ENCODE measurements at regions not wholly inside any gene's neighbourhood (a gene's known extent, or its start where the extent isn't known, plus 50 kb on each side); places are given as distances from the start of the nearest gene placed in this dataset.

DNA sequence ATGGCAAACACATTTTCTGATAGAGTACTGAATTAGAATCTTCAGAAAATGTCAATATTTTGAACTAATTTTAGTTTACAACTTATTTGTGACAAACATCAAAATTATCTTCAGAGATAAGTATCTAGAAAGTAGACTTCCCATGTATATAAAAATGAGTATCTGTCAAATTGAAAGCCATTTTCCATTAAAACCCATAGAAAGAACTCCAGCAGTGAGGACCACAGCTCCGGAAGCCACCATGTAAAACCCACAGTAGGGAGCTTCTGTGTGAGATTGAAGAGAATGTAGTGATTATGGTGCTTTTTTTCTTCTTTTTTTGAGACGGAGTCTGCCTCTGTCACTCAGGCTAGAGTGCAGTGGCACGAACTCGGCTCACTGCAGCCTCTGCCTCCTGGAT, 687.0 kb downstream of the TYW1 start:
- TF ChIP-seq, protein P1, sequence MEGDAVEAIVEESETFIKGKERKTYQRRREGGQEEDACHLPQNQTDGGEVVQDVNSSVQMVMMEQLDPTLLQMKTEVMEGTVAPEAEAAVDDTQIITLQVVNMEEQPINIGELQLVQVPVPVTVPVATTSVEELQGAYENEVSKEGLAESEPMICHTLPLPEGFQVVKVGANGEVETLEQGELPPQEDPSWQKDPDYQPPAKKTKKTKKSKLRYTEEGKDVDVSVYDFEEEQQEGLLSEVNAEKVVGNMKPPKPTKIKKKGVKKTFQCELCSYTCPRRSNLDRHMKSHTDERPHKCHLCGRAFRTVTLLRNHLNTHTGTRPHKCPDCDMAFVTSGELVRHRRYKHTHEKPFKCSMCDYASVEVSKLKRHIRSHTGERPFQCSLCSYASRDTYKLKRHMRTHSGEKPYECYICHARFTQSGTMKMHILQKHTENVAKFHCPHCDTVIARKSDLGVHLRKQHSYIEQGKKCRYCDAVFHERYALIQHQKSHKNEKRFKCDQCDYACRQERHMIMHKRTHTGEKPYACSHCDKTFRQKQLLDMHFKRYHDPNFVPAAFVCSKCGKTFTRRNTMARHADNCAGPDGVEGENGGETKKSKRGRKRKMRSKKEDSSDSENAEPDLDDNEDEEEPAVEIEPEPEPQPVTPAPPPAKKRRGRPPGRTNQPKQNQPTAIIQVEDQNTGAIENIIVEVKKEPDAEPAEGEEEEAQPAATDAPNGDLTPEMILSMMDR (IDR thresholded peaks at IDR 0.05), result no peak
- TF ChIP-seq POLR2A (IDR thresholded peaks at IDR 0.05), result no peak
